ENCODE measurements at regions not wholly inside any gene's neighbourhood (a gene's known extent, or its start where the extent isn't known, plus 50 kb on each side); places are given as distances from the start of the nearest gene placed in this dataset.

DNA sequence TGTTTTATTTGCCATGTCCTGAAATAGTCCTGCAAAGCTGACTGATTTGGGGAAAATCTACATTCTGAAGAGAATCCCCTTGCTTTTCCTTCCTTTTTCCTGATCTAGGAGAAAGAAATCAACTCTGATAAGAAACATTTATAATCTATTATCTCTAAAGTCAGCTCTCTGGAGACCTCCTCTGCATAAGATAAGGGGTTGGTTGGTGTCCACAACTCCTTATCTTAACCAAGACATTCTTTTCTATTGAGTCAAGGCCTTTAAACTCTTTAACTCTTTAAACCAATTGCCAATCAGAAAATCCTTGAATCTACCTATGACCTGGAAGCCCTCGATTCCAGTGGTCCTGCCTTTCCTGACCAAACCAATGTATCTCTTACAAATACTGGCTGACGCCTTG is 373.6 kb upstream of the RASGEF1B start:
- TF ChIP-seq FOXP2 (optimal IDR thresholded peaks at IDR 0.05; ENCODE audit: borderline replicate concordance, extremely low read depth, extremely low read length, insufficient read depth), result no peak
- TF ChIP-seq REST (IDR thresholded peaks at IDR 0.05; ENCODE audit: insufficient read depth in 1 of 2, low read depth in 2 of 2, low read length in 2 of 2), result no peak
- TF ChIP-seq POLR2AphosphoS5 (IDR thresholded peaks at IDR 0.05; ENCODE audit: low read depth, low read length), result no peak
- no peak for TF ChIP-seq TAF1 (IDR thresholded peaks at IDR 0.05; ENCODE audit: borderline replicate concordance, insufficient read depth, low read length)
- TF ChIP-seq SIN3A (IDR thresholded peaks at IDR 0.05; ENCODE audit: borderline replicate concordance, insufficient read depth, low read length), result no peak

- TF ChIP-seq POLR2AphosphoS5 (IDR thresholded peaks at IDR 0.05; ENCODE audit: low read depth, low read length), result no peak
Observed at GRCh38 chr4:81844717-81845116, 373.0 kb upstream of the RASGEF1B start.

DNA sequence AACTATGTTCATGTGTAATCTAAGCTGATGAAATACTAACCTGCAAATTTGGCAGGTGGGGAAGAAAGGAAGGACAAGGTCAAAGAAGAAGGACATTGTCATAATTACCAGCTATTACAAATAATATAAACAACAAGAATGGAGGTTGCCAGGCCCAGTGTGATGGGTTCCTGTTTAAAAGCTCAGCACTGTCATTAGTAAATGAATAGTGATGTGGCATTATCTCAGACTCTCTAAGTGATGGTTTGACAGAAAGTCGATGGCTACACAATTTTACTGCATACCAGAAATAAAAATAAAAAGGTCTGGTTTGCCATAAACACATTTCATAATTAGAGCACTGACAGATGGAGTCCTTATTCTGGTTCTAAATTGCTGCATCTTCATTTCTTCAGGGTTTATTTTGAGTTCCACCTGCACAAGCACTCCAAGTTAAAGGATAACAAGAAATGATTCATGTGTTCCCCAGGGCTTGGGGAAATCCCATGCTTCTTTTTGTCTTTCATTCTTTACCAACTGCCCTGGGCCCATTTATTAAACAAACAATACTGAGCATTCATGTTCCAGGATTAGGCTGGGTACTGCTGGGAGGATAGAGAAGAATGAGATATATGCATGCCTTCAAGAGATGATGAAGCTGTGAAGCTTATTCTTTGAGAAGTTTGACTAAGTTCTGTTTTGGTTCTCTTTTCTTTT is 367.8 kb upstream of the RASGEF1B start:
- TF ChIP-seq SIN3A (IDR thresholded peaks at IDR 0.05; ENCODE audit: borderline replicate concordance, insufficient read depth, low read length) (no peak), REST (IDR thresholded peaks at IDR 0.05; ENCODE audit: insufficient read depth in 1 of 2, low read depth in 2 of 2, low read length in 2 of 2) (no peak), POLR2AphosphoS5 (IDR thresholded peaks at IDR 0.05; ENCODE audit: low read depth, low read length) (no peak), TAF1 (IDR thresholded peaks at IDR 0.05; ENCODE audit: borderline replicate concordance, insufficient read depth, low read length) (no peak), FOXP2 (optimal IDR thresholded peaks at IDR 0.05; ENCODE audit: borderline replicate concordance, extremely low read depth, extremely low read length, insufficient read depth) (no peak)

- TF ChIP-seq REST (IDR thresholded peaks at IDR 0.05; ENCODE audit: insufficient read depth in 1 of 2, low read depth in 2 of 2, low read length in 2 of 2) (no peak), POLR2AphosphoS5 (IDR thresholded peaks at IDR 0.05; ENCODE audit: low read depth, low read length) (no peak), SIN3A (IDR thresholded peaks at IDR 0.05; ENCODE audit: borderline replicate concordance, insufficient read depth, low read length) (no peak), FOXP2 (optimal IDR thresholded peaks at IDR 0.05; ENCODE audit: borderline replicate concordance, extremely low read depth, extremely low read length, insufficient read depth) (no peak), TAF1 (IDR thresholded peaks at IDR 0.05; ENCODE audit: borderline replicate concordance, insufficient read depth, low read length) (no peak)
Observed at GRCh38 chr4:81838586-81838985, 366.9 kb upstream of the RASGEF1B start.

DNA sequence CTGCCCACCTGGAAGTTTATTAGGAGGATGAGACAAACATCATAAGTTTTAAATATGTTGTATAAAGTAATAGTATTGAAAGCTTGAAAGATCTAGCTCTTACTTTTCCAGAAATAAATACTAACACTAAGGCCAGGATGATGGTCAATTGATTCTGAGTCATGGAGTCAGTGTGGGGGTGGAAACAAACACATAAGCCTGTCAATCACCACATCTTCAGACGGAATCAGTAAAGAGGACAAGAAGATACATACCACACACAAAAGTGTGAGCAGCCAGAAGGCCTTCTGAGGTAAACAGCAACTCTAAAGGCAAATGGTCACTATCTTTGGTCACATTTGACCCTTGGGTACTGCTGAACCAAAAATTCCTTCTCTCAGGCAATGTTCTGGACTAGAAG is 365.0 kb upstream of the RASGEF1B start:
- TF ChIP-seq POLR2AphosphoS5 (IDR thresholded peaks at IDR 0.05; ENCODE audit: low read depth, low read length), result no peak
- no peak for TF ChIP-seq SIN3A (IDR thresholded peaks at IDR 0.05; ENCODE audit: borderline replicate concordance, insufficient read depth, low read length)
- no peak for TF ChIP-seq FOXP2 (optimal IDR thresholded peaks at IDR 0.05; ENCODE audit: borderline replicate concordance, extremely low read depth, extremely low read length, insufficient read depth)
- TF ChIP-seq REST (IDR thresholded peaks at IDR 0.05; ENCODE audit: insufficient read depth in 1 of 2, low read depth in 2 of 2, low read length in 2 of 2), result no peak
- no peak for TF ChIP-seq TAF1 (IDR thresholded peaks at IDR 0.05; ENCODE audit: borderline replicate concordance, insufficient read depth, low read length)
